Keratinocyte (primary cell): ENCODE measurements at regions not wholly inside any gene's neighbourhood (a gene's known extent, or its start where the extent isn't known, plus 50 kb on each side); places are given as distances from the start of the nearest gene placed in this dataset.

Experiments
- CTCF ChIP-seq, 3 experiments: IDR thresholded peaks in 1 of 3; conservative IDR thresholded peaks in 1 of 3; optimal IDR thresholded peaks in 1 of 3; 2 replicates in 2 of 3; 3 replicates in 1 of 3; pipeline versions ENCODE3 to v1.5.1; 2011; ENCODE audit warnings: low read length in 3 of 3, mild to moderate bottlenecking in 3 of 3, moderate library complexity in 2 of 3, control low read depth in 1 of 3, inconsistent platforms in 1 of 3; ENCODE audit not compliant: insufficient read depth in 2 of 3; ENCODE audit errors: extremely low read depth in 1 of 3
- EZH2 ChIP-seq: IDR thresholded peaks from one replicate; pipeline ENCODE4 v1.6.1; 2012; ENCODE audit warnings: inconsistent platforms, mild to moderate bottlenecking, low read length, moderate library complexity

- no peak for TF ChIP-seq CTCF (optimal IDR thresholded peaks at IDR 0.05 in 1 of 3, IDR thresholded peaks at IDR 0.05 in 1 of 3, conservative IDR thresholded peaks at IDR 0.05 in 1 of 3; ENCODE audit: extremely low read depth in 1 of 3, insufficient read depth in 2 of 3, low read length in 3 of 3)
- TF ChIP-seq EZH2, result no peak
Observed at GRCh38 chr18:23314672-23315071, 138.4 kb upstream of the RIOK3 start.
